LNCAP (cell line): ENCODE measurements at regions not wholly inside any gene's neighbourhood (a gene's known extent, or its start where the extent isn't known, plus 50 kb on each side); places are given as distances from the start of the nearest gene placed in this dataset.

ENCODE experiments used
- TF ChIP-seq, protein P1 (sequence below): fragments of 450-650 bp; IDR thresholded peaks from 2 replicates; pipeline ENCODE4 v1.5.1; 2017; ENCODE audit warnings: mild to moderate bottlenecking

DNA sequence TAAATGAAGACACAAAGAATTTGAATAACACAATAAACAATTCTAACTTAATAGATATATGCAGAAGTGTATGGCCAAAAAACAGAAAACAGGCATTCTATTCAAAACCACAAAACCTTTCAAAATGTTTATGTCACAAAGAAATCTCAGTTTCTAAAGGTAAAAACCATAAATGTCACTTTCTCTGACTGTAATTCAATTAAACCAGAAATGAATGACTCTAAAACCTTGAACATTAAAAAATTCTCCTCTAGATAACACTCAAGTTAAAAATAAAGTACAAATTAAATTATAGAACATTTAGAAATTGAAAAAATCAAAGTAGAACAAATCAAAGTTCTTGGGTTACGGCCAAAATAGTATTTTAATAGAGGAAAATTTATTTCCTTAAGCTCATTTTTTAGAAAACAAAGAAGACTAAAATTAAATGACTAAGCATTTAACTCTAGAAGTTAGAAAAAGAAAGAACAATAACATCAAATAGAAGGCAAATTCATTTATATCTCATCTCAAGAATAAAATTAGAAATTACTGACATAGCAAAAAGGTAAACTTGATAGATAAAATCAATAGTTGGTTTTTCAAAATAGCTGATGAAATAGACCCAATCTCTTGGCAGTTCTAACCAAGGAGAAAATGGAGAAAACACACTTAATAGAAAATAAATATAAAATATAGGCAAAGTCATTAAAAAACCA lies 198.8 kb downstream of the TEX36 start:
- TF ChIP-seq, protein P1, sequence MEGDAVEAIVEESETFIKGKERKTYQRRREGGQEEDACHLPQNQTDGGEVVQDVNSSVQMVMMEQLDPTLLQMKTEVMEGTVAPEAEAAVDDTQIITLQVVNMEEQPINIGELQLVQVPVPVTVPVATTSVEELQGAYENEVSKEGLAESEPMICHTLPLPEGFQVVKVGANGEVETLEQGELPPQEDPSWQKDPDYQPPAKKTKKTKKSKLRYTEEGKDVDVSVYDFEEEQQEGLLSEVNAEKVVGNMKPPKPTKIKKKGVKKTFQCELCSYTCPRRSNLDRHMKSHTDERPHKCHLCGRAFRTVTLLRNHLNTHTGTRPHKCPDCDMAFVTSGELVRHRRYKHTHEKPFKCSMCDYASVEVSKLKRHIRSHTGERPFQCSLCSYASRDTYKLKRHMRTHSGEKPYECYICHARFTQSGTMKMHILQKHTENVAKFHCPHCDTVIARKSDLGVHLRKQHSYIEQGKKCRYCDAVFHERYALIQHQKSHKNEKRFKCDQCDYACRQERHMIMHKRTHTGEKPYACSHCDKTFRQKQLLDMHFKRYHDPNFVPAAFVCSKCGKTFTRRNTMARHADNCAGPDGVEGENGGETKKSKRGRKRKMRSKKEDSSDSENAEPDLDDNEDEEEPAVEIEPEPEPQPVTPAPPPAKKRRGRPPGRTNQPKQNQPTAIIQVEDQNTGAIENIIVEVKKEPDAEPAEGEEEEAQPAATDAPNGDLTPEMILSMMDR, result no peak

DNA sequence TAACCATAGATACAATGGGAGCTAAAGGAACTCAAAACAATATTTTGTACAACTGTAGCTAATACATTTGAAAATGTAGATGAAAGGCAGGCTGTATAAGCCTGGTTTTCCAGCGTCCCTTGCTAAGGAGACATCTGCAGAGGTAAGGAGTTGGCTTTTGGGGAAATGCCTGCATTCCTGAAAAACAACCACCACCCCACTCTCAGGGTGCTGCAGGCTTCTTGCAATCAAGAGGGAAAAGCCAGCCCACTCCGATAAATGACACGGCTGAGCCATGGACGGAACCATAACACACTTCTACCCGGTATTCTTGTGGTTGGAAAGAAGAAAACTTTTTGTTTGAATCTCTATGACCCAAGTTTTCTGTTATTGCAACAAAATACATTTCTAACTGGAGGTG lies 200.3 kb downstream of the TEX36 start:
- TF ChIP-seq, protein P1, result no peak

DNA sequence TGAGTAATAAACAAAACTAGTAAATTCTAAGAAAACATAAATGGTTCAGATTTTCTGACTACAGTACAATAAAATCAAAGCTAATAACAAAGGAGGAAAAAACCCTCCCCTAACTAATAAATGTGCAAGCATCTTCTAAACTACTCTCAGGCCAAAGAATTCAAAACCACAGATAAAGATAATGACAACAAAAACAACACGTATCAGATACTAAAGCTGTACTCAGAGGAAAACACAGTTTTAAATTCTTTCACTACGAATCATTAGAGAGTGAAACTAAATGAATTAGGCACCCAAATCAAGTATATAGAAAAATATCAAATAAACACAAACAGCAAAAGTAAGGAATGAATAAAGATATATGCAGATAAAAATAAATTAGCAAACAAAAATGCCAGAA lies 200.9 kb downstream of the TEX36 start:
- TF ChIP-seq, protein P1, result no peak

DNA sequence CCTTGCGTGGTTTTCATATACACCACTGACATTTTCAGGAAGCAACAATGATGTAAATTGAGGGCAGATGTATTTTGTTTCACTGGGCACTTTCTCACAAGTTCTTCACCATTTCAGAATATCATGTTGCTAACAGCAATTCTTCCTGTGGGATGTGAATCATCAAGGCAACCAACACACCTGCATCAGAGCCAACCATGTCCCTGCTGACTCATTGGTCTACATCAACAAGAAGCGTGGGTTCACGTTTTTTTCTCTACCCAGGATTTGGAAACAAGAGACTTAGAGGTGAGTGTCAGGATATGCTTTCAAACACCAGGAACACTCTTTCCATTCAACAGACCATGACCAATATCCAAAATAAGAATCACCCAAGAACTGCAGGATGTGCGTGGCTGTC lies 203.9 kb downstream of the TEX36 start:
- TF ChIP-seq, protein P1, result no peak

DNA sequence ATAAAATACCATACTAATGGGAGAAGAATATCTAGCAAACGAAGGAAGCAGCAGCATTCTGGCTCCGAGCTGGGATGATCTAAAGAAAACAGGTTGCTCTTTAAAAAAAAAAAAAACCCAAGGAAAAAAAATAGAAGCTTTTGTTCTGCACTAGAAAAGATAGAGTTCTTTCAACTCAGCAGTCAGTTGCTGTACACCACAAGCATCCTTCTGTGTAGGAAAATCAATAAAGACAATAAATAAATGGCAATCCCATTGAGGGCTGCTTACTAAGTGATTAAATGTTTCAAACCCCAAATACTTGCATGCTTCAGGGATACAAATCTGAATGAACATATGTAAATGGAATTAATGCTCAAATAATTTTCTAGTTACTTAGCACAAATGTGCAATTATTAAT lies 207.1 kb downstream of the TEX36 start:
- TF ChIP-seq, protein P1, result no peak

DNA sequence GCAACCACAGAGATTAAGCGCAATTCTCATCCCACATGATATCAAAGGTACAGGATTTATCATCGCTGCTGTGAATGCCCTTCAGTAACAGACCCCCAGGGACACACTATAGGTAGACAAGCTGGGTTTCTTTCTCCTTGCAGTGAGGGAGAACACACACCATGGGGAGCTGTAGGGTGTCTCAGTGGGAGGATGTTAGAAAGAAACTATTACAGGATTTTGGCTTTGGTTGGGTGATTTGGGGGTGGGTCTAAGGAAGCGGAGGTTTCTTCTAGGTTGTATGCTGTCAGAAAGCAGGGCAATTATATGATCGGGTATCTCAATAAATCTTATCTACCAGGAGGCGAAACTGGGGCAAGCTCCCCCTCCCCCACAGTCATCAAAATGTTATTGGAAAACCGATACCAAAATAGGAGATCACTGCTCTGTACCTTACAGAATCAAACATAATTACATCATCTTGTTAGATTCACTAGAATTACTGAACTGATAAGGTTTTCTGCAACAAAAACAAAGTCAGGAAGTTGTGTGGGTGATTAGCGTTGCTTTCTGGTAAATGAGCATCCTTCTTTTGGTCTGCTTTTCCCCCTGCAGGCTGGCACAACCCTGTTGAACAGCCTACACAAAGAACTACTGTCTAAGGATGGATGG lies 209.7 kb downstream of the TEX36 start:
- TF ChIP-seq, protein P1, result no peak

DNA sequence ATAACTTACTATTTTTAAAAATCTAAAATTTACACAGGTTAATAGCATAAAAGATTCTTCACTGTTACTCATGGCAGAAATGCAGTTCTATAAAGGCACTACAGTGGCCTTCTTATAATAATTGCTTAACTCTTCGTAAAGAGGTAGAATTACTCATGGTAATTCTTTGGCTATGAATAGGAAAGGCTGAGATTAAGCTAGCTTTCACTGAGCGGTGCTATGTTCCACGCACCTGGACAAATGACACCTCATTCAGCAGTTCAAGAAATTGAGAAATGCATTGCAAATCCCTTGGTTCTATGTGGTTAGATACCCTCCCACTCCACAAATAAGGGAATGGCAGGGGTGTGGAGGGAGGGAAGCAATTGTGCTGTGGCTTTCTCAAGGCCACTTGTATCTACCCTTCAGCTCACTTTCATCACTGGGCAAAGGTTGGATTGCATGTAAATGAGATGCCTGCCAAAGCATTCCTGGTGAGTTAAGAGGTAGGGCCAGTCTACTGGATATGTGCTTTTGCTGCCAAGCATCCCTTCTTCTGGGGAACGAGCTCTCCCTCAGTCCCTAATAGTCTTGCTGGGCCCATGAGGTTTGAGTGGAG lies 210.9 kb downstream of the TEX36 start:
- TF ChIP-seq, protein P1, result no peak
